HepG2 (cell line): ENCODE measurements at regions not wholly inside any gene's neighbourhood (a gene's known extent, or its start where the extent isn't known, plus 50 kb on each side); places are given as distances from the start of the nearest gene placed in this dataset.

Source experiments
- CTCF ChIP-seq: sonication (generic); formaldehyde crosslinking; IDR thresholded peaks from 2 replicates; pipeline ENCODE4 v1.5.0; 2020; ENCODE audit warnings: mild to moderate bottlenecking, missing genetic modification reagents, moderate library complexity
- GTF2F1 ChIP-seq: fragments of 150-350 bp; IDR thresholded peaks from 2 replicates; pipeline ENCODE4 v1.6.1; 2014; ENCODE audit warnings: low read length
- YY1 ChIP-seq: IDR thresholded peaks from 2 replicates; pipeline ENCODE4 v1.6.1; 2011; ENCODE audit warnings: low read length, low read depth, moderate library complexity, mild to moderate bottlenecking; ENCODE audit not compliant: insufficient read depth, insufficient replicate concordance

- TF ChIP-seq YY1 = no peak
- no peak for TF ChIP-seq CTCF (CRISPR knock-in tag)
- TF ChIP-seq GTF2F1 = no peak
Observed at GRCh38 chr7:21364801-21365271, 63.0 kb upstream of the SP4 start.
